GM12872 (cell line): ENCODE measurements at regions not wholly inside any gene's neighbourhood (a gene's known extent, or its start where the extent isn't known, plus 50 kb on each side); places are given as distances from the start of the nearest gene placed in this dataset.

Experiments used
- TF ChIP-seq, protein P1 (sequence below): IDR thresholded peaks from 3 replicates; pipeline ENCODE4 v1.5.1; 2011; ENCODE audit warnings: low read depth, mild to moderate bottlenecking, low read length, moderate library complexity; ENCODE audit not compliant: insufficient read depth

GRCh38 chr2:64396551-64396950, 57.4 kb upstream of the LGALSL start:
- TF ChIP-seq, protein P1, sequence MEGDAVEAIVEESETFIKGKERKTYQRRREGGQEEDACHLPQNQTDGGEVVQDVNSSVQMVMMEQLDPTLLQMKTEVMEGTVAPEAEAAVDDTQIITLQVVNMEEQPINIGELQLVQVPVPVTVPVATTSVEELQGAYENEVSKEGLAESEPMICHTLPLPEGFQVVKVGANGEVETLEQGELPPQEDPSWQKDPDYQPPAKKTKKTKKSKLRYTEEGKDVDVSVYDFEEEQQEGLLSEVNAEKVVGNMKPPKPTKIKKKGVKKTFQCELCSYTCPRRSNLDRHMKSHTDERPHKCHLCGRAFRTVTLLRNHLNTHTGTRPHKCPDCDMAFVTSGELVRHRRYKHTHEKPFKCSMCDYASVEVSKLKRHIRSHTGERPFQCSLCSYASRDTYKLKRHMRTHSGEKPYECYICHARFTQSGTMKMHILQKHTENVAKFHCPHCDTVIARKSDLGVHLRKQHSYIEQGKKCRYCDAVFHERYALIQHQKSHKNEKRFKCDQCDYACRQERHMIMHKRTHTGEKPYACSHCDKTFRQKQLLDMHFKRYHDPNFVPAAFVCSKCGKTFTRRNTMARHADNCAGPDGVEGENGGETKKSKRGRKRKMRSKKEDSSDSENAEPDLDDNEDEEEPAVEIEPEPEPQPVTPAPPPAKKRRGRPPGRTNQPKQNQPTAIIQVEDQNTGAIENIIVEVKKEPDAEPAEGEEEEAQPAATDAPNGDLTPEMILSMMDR, result no peak

- TF ChIP-seq, protein P1, result no peak
These were observed 55.3 kb upstream of the LGALSL start for GRCh38 chr2:64398516-64399129.

DNA sequence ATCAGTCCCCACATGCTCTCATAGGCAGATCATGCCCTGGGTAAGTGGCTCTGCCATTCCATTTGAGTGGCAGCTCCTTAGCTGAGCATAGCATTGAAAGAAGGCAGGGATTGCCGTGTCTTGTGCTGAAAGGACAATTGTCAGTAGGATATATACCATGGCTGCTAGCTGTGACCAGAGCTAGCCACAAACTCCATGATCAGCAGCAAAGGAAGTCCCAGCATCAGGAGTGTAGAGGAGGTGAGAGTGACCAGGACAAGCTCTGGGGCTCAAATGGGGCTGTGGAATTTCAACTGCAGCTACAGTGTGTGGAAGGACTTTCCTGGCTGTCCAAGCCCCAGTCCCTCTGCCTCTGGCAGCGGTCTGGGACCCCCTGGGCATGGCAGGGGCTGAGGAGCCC, 54.4 kb upstream of the LGALSL start:
- TF ChIP-seq, protein P1, result no peak

DNA sequence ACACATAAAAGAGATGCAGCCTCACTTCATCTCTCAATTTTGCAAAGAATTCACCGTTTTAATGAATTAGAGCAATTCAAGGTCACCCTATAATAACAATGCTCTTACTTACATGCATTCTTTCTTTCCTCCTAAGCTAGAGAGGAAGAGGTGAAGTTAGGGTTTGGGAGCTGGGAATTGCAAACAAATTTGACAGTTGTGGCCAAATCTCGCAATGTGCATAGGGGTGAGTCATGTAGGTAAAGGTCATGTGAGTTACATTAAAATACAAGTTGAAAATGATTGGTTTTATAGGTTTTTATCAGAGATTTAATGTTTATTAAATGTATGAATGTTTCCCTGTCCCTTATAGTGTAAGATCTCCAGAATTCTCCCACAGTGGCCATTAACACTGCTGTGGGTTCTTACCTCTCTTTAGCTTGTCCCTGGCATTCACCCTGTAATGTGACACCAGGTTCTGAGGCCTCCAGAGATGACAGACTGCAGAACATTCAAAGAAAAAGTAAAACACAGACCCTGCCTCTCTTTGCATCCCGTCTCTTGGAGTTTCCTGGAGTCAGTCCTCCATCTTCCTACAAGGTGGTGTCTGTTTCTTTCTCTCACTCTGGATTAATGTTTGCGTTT, 53.7 kb upstream of the LGALSL start:
- TF ChIP-seq, protein P1, result no peak

DNA sequence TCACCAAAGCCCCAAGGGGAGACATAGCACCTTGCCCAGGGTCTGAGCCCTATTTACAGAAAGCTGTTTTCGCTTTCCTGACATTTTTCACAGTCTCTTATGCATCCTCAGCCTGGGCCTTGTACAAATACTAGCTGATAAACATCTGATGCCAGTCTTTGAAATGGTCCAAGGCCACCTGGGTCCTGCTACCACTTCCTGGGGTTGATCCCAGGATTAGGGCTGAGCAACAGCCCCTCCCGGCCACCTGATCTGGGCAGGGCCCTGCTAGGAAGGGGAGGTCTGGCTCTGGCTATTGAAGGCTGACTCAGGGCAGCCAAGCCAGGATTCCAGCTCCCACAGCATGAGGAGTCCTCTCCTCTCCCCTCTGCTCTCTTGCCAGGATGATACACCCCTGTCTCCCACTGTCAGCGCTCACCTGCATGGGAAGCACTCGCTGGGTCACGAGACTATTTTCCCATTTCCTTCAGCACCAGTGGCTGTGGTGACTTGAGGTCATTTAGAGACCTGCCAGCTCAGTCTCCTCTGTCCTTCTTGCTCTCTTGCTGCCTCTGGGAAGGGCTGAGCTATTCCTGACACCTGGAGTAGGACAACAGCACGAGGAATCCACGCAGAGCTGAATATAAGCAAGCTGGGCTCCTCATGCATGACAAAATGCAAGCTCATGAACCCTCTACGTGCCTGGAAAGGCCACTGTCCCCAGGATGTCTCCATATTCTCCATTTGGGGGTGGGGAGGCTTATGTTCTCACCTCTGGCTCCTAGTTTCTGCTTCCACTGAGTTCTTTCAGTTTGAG, 53.0 kb upstream of the LGALSL start:
- TF ChIP-seq, protein P1, result no peak

- TF ChIP-seq, protein P1, result no peak
These were observed 52.5 kb upstream of the LGALSL start for GRCh38 chr2:64401529-64401880.

GRCh38 chr2:64402876-64403275, 51.1 kb upstream of the LGALSL start:
- TF ChIP-seq, protein P1, result no peak
